ENCODE measurements at regions not wholly inside any gene's neighbourhood (a gene's known extent, or its start where the extent isn't known, plus 50 kb on each side); places are given as distances from the start of the nearest gene placed in this dataset.

DNA sequence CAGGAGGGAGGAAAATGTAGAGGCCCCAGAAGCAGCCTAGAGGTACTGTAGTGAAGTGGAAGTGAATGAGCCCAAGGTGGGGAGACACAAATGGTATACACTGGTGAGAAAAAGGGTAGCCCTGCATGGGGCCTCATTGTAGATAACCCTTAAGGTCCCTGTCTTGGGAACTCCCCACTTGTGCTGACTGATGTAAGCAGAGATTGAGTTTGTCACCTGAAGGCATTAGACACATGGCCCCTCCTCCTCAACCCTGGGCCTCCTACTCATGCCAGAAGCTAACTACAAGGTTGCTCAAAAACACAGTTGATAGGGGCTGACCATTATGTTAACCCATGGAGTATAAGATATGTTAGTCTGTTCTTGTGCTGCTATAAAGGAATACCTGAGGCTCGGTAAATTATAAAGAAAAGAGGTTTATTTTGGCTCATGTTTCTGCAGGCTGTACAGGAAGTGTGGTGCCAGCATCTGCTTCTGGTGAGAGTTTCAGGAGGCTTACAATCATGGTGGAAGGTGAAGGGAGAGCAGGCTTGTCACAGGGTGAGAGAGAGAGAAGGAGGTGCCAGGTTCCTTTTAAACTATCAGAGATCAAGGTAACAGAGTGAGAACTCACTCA, 84.6 kb upstream of the RNU6-1 start:
- no peaks in the 10 kb centered on the region for H3K27me3 ChIP-seq (ENCODE audit: control insufficient read depth, insufficient read depth, low read length)
- no peak overlapping the region for H3K4me3 ChIP-seq (ENCODE audit: low read depth, low read length)
- POLR2A ChIA-PET = no interaction called here
- no peak for DNase-seq (ENCODE audit: low read depth)
- no peak for TF ChIP-seq CTCF (IDR thresholded peaks at IDR 0.05; ENCODE audit: insufficient read depth, low read depth, low read length)
- CTCF ChIA-PET = interaction anchor here (0.6 to 1.2 kb wide), 5 partner anchors 10 to 25 kb away, joined by 3 to 4 read pairs (median 3); no protein-coding TSS in a partner anchor
- H3K36me3 ChIP-seq (ENCODE audit: control insufficient read depth, insufficient read depth, low read length) = no peaks in the 10 kb centered on the region

DNA sequence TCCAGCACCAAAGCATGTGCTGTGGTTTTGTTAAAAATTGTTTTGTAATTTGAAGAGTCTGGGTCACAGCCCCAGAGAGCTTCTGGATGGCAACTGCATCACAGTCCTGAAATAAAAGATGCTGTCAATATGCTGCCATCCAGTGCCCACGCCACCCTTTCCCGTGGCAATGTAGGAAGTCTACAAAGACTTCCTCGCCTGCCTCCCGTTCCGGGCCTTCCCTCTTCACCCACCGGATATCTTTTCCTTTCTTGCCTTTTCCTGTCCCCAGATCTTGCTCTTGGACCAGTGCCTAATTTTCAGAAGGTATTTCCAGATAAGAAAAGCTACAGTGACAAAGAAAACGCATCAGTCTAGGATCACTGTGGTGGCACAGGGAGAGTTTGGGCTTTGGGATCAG, 85.3 kb upstream of the RNU6-1 start:
- Histone ChIP-seq H3K27me3 (ENCODE audit: control insufficient read depth, insufficient read depth, low read length) (no peaks in the 10 kb centered on the region), H3K4me3 (ENCODE audit: low read depth, low read length) (no peak overlapping the region), H3K36me3 (ENCODE audit: control insufficient read depth, insufficient read depth, low read length) (no peaks in the 10 kb centered on the region)
- CTCF ChIA-PET = interaction anchor here (1.2 kb wide), 1 partner anchor 15 kb away, joined by 3 read pairs; no protein-coding TSS in a partner anchor
- no peak for TF ChIP-seq CTCF (IDR thresholded peaks at IDR 0.05; ENCODE audit: insufficient read depth, low read depth, low read length)
- no peak for DNase-seq (ENCODE audit: low read depth)
- POLR2A ChIA-PET = no interaction called here

- Histone ChIP-seq H3K27me3 (ENCODE audit: control insufficient read depth, insufficient read depth, low read length) (no peaks in the 10 kb centered on the region), H3K36me3 (ENCODE audit: control insufficient read depth, insufficient read depth, low read length) (no peaks in the 10 kb centered on the region), H3K4me3 (ENCODE audit: low read depth, low read length) (no peak overlapping the region)
- no peak for TF ChIP-seq CTCF (IDR thresholded peaks at IDR 0.05; ENCODE audit: insufficient read depth, low read depth, low read length)
- CTCF ChIA-PET = interaction anchor here (1.2 to 1.8 kb wide), 2 partner anchors 12 to 13 kb away, joined by 3 to 5 read pairs; no protein-coding TSS in a partner anchor
- POLR2A ChIA-PET = interaction anchor here (0.7 kb wide), 1 partner anchor 71 kb away, joined by 3 read pairs; no protein-coding TSS in a partner anchor
- peak; percentile 51 for DNase-seq (ENCODE audit: low read depth)
These were observed 87.8 kb upstream of the RNU6-1 start for GRCh38 chr15:67927501-67928168.

DNA sequence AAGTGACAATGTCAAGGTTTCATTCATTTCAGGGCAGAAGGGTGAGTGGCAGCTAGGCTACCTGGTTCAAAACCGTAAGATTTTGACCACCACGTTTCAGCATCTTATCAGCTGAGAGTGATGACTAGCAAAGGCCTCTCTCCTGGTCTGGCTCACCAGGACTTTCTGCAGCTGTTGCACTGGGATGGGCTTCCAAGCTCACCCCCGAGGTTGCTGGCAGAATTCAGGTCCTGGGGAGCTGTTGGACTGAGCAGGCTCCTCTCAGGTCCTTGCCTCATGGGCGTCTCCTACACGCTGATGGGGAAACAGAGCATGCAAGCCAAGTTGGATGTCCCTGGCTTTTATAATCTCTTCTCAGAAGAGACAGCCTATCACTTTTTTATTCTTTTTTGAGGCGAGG, 88.8 kb upstream of the RNU6-1 start:
- ChIA-PET CTCF (no interaction called here), POLR2A (no interaction called here)
- Histone ChIP-seq H3K36me3 (ENCODE audit: control insufficient read depth, insufficient read depth, low read length) (no peaks in the 10 kb centered on the region), H3K27me3 (ENCODE audit: control insufficient read depth, insufficient read depth, low read length) (no peaks in the 10 kb centered on the region; the same call in 1 of the 2 replicates), H3K4me3 (ENCODE audit: low read depth, low read length) (no peak overlapping the region)
- no peak for DNase-seq (ENCODE audit: low read depth)
- TF ChIP-seq CTCF (IDR thresholded peaks at IDR 0.05; ENCODE audit: insufficient read depth, low read depth, low read length) = no peak

DNA sequence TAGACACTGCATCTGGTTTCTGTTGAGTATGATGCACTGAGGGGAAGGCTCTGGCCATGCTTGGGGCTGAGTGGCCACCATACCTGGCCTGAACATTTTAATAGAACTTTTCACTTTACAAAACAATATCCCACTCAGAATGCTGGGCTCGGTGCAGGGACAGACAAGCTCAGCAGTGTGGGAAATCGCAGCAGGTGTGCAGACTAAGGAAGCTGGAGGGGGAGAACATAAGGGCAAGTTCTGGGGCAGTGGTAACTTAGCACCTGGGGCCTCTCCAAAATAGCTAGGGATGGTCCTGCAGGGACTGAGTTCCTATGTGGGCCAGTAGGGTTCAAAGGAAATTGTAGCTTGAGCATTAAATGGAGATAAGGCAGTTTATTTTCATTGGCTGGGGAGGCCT, 90.9 kb upstream of the RNU6-1 start:
- no peak for TF ChIP-seq CTCF (IDR thresholded peaks at IDR 0.05; ENCODE audit: insufficient read depth, low read depth, low read length)
- no peak for DNase-seq (ENCODE audit: low read depth)
- CTCF ChIA-PET = no interaction called here
- no peaks in the 10 kb centered on the region for H3K36me3 ChIP-seq (ENCODE audit: control insufficient read depth, insufficient read depth, low read length)
- POLR2A ChIA-PET = no interaction called here
- no peaks in the 10 kb centered on the region; the same call in 1 of the 2 replicates for H3K27me3 ChIP-seq (ENCODE audit: control insufficient read depth, insufficient read depth, low read length)
- no peak overlapping the region for H3K4me3 ChIP-seq (ENCODE audit: low read depth, low read length)
